ENCODE measurements at regions not wholly inside any gene's neighbourhood (a gene's known extent, or its start where the extent isn't known, plus 50 kb on each side); places are given as distances from the start of the nearest gene placed in this dataset.

DNA sequence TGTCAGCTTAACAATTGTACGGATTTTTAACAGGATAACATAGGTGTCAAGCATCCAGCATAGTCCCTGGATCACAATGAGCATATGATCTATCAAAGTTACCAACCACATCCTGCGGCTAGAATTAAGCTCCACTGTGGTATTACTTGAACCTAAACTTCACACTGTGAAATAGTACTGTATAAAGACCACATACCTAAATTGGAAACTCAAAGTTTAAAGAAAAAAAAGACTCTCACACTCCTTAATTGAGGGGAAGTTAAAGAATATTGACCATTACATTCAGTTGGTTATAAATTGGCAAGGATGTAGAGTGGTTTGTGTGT lies 133.0 kb upstream of the PZP start (continued):
- TF ChIP-seq ZNF10 (CRISPR knock-in tag; IDR thresholded peaks at IDR 0.05; ENCODE audit: borderline replicate concordance, low read depth), result no peak
- no peak for TF ChIP-seq DMAP1 (CRISPR knock-in tag; IDR thresholded peaks at IDR 0.05)
- TF ChIP-seq ZNF782 (CRISPR knock-in tag; IDR thresholded peaks at IDR 0.05; ENCODE audit: borderline replicate concordance), result no peak
- TF ChIP-seq ZNF225 (CRISPR knock-in tag; IDR thresholded peaks at IDR 0.05), result no peak
- TF ChIP-seq ZNF256 (CRISPR knock-in tag; conservative IDR thresholded peaks at IDR 0.05), result no peak
- TF ChIP-seq ZNF510 (CRISPR knock-in tag; IDR thresholded peaks at IDR 0.05; ENCODE audit: low read depth), result no peak
- TF ChIP-seq, protein P1, sequence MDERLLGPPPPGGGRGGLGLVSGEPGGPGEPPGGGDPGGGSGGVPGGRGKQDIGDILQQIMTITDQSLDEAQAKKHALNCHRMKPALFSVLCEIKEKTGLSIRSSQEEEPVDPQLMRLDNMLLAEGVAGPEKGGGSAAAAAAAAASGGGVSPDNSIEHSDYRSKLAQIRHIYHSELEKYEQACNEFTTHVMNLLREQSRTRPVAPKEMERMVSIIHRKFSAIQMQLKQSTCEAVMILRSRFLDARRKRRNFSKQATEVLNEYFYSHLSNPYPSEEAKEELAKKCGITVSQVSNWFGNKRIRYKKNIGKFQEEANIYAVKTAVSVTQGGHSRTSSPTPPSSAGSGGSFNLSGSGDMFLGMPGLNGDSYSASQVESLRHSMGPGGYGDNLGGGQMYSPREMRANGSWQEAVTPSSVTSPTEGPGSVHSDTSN (CRISPR knock-in tag; IDR thresholded peaks at IDR 0.05), result no peak
- no peak for TF ChIP-seq ELF3 (CRISPR knock-in tag; IDR thresholded peaks at IDR 0.05)
- TF ChIP-seq ZFP1 (CRISPR knock-in tag; IDR thresholded peaks at IDR 0.05), result no peak

GRCh38 chr12:9340422-9341259 lies 132.4 kb upstream of the PZP start:
- Histone ChIP-seq H3K4me1 (ENCODE audit: insufficient read depth, low read length) (peaks cover 54% of the 10 kb centered on the region), H4K20me1 (ENCODE audit: insufficient read depth, low read length) (no peaks in the 10 kb centered on the region), H3K27me3 (ENCODE audit: control insufficient read depth in 1 of 2, insufficient read depth in 2 of 2, low read length in 2 of 2) (no peaks in the 10 kb centered on the region), H3K9me3 (ENCODE audit: low read length) (no peaks in the 10 kb centered on the region), H3K27ac (ENCODE audit: extremely low read length, insufficient read depth, low read length) (no peak overlapping the region), H2AFZ (ENCODE audit: low read length) (no peak overlapping the region), H3K4me3 (replicated peaks in 1 of 3; ENCODE audit: insufficient read depth in 1 of 3, low read depth in 2 of 3, low read length in 3 of 3) (no peak overlapping the region), H3K36me3 (replicated peaks in 1 of 2; ENCODE audit: control insufficient read depth in 1 of 2, insufficient read depth in 2 of 2, low read length in 2 of 2) (no peaks in the 10 kb centered on the region), H3K79me2 (ENCODE audit: insufficient read depth, low read length) (no peaks in the 10 kb centered on the region), H3K4me2 (ENCODE audit: low read depth, low read length) (no peak overlapping the region), H3K9ac (ENCODE audit: insufficient read depth, low read depth, low read length) (no peak overlapping the region)
- ChIA-PET CTCF (ENCODE audit: low intra/inter-chr PET ratio, low total read pairs) (no interaction called here), POLR2A (no interaction called here)
- in situ Hi-C loops (cut with HindIII; ENCODE audit: extremely low pct_ligation_motif_present, low pct_unique_long_range_greater_than_20kb) (loop anchor here (25.0 kb wide), 1 partner anchor 122 kb away; no protein-coding TSS in a partner anchor), intact Hi-C loops (cut with micrococcal nuclease; ENCODE audit: unreplicated experiment) (no loop called here)
- no TSS peak for BruUV-seq (replicated peaks)
- ATAC-seq (no peak), DNase-seq (ENCODE audit: low spot score) (no peak), FAIRE-seq (no peak)
- 93% methylated on average over 8 of the region's 8 CpGs for WGBS (ENCODE audit: low lambda C conversion rate)
- TF ChIP-seq ATF7 (IDR thresholded peaks at IDR 0.05) (peak; percentile 84), ATF7 (CRISPR knock-in tag; IDR thresholded peaks at IDR 0.05) (no peak), ZNF781 (CRISPR knock-in tag; IDR thresholded peaks at IDR 0.05; ENCODE audit: borderline replicate concordance, not compliant biosample characterization) (no peak)
